GM12878 (cell line): ENCODE measurements at regions not wholly inside any gene's neighbourhood (a gene's known extent, or its start where the extent isn't known, plus 50 kb on each side); places are given as distances from the start of the nearest gene placed in this dataset.

ENCODE experiments used
- ATAC-seq: fragments of 200-7000 bp; cut with Tn5 transposase; 3 replicates; pipeline ENCODE4 v1.9.1; 2020; ENCODE audit warnings: mild to moderate bottlenecking, moderate library complexity
- BruUV-seq: library from RNA; stranded (reverse); fragments of 400-500 nt; replicated peaks from 2 replicates; lab custom pipeline; 2021; lab: Mats Ljungman, UMichigan
- CTCF ChIA-PET: fragments of 300-600 bp; sonication (Branson Sonifier 250); formaldehyde crosslinking; extraction: SDS; loops from one replicate; lab custom pipeline; 2021; ENCODE audit warnings: inconsistent platforms; lab: Yijun Ruan, JAX
- POLR2A ChIA-PET: fragments of 350-600 bp; formaldehyde crosslinking; extraction: SDS; loops from one replicate; lab custom pipeline; 2021; ENCODE audit warnings: inconsistent platforms; lab: Charles Lee
- RAD21 ChIA-PET: fragments of 300-600 bp; sonication (Branson Sonifier 250); formaldehyde crosslinking; loops from one replicate; lab custom pipeline; 2023; ENCODE audit warnings: antibody characterized with exemption; ENCODE audit not compliant: unreplicated experiment; lab: Charles Lee
- SMC1A ChIA-PET: fragments of 300-600 bp; sonication (Branson Sonifier 250); formaldehyde crosslinking; loops from one replicate; lab custom pipeline; 2023; ENCODE audit not compliant: unreplicated experiment, uncharacterized antibody; lab: Charles Lee
- DNase-seq: peaks from one replicate; pipeline ENCODE4 v3.0.0-alpha.2; 2011; ENCODE audit warnings: low read depth, low spot score
- FAIRE-seq: peaks from 3 replicates; lab custom pipeline; 2011; peaks lifted over from hg19 to GRCh38; lab: Jason Lieb, UNC
- H2AFZ ChIP-seq: 2 replicates; pipeline ENCODE4 v1.6.0; 2011; ENCODE audit warnings: low read depth, low read length, control low read depth; ENCODE audit not compliant: control insufficient read depth
- H3K27ac ChIP-seq: 2 replicates; pipeline ENCODE4 v1.5.1; 2011; ENCODE audit warnings: control low read depth; ENCODE audit not compliant: control insufficient read depth, insufficient read depth
- H3K27me3 ChIP-seq, 2 experiments: replicated peaks in 1 of 2; 2 replicates each; pipeline versions ENCODE4 v1.6.0 to v1.6.1; 2011; ENCODE audit warnings: low read length in 1 of 2; ENCODE audit not compliant: control insufficient read depth in 2 of 2, insufficient read depth in 2 of 2
- H3K36me3 ChIP-seq, 2 experiments: 2 replicates each; pipeline ENCODE4 v1.5.1; 2011; ENCODE audit warnings: low read length in 1 of 2; ENCODE audit not compliant: control insufficient read depth in 2 of 2, insufficient read depth in 2 of 2
- H3K4me1 ChIP-seq: 2 replicates; pipeline ENCODE4 v1.6.1; 2011; ENCODE audit warnings: mild to moderate bottlenecking, low read length, moderate library complexity, mixed read lengths; ENCODE audit not compliant: control insufficient read depth, insufficient read depth
- H3K4me2 ChIP-seq: 2 replicates; pipeline ENCODE4 v1.6.0; 2011; ENCODE audit warnings: control low read depth; ENCODE audit not compliant: control insufficient read depth, insufficient read depth
- H3K4me3 ChIP-seq: fragments of 200-600 bp; sonication (generic); 2 replicates; pipeline ENCODE4 v1.5.1; 2016
- H3K79me2 ChIP-seq: 2 replicates; pipeline ENCODE4 v1.6.0; 2011; ENCODE audit warnings: low read length; ENCODE audit not compliant: control insufficient read depth, insufficient read depth
- H3K9ac ChIP-seq: 2 replicates; pipeline ENCODE4 v1.8.0; 2011; ENCODE audit warnings: low read length, control low read depth, mixed read lengths; ENCODE audit not compliant: control insufficient read depth, insufficient read depth
- H3K9me3 ChIP-seq: replicated peaks from 3 replicates; pipeline ENCODE4 v1.5.1; 2011; ENCODE audit warnings: mild to moderate bottlenecking, low read length; ENCODE audit not compliant: control insufficient read depth, insufficient read depth
- H4K20me1 ChIP-seq: 2 replicates; pipeline ENCODE4 v1.6.0; 2011; ENCODE audit not compliant: control insufficient read depth, insufficient read depth
- ATF2 ChIP-seq: IDR thresholded peaks from 2 replicates; pipeline ENCODE4 v1.6.1; 2012; ENCODE audit warnings: low read length, inconsistent platforms
- BCL11A ChIP-seq: IDR thresholded peaks from 2 replicates; pipeline ENCODE4 v1.6.1; 2011; ENCODE audit warnings: low read depth, low read length
- GABPA ChIP-seq: IDR thresholded peaks from 2 replicates; pipeline ENCODE4 v1.6.1; 2014; ENCODE audit warnings: antibody characterized with exemption, low read depth, mild to moderate bottlenecking, inconsistent platforms
- HCFC1 ChIP-seq: fragments of 150-350 bp; IDR thresholded peaks from 2 replicates; pipeline ENCODE4 v1.6.1; 2014; ENCODE audit warnings: low read length
- PAX8 ChIP-seq: fragments of 450-650 bp; IDR thresholded peaks from 2 replicates; pipeline ENCODE4 v1.6.1; 2017; ENCODE audit warnings: mild to moderate bottlenecking, moderate library complexity
- RBBP5 ChIP-seq: fragments of 200-600 bp; sonication (generic); conservative IDR thresholded peaks from 2 replicates; pipeline ENCODE4 v1.6.1; 2016
- SREBF2 ChIP-seq: IDR thresholded peaks from 2 replicates; pipeline ENCODE4 v1.6.1; 2012; ENCODE audit warnings: mild to moderate bottlenecking, low read length
- WGBS: methylation state at CpG from one replicate; pipeline ENCODE4 v1.1.6; 2016; ENCODE audit warnings: low lambda C conversion rate; ENCODE audit not compliant: insufficient replicate concordance, insufficient coverage; ENCODE audit errors: missing lambda C conversion rate; 5-methylcytosine and 5-hydroxymethylcytosine counted together
- in situ Hi-C: fragments of 300-500 bp; cut with MboI; formaldehyde crosslinking; loops from 9 replicates; pipeline ENCODE4 v1.14.3; 2018; ENCODE audit warnings: mixed read lengths
- intact Hi-C: fragments of 100-400 bp; cut with micrococcal nuclease; formaldehyde crosslinking; loops from one replicate; pipeline ENCODE4 v1.14.2; 2022; ENCODE audit not compliant: unreplicated experiment
- TF ChIP-seq, protein P1 (sequence below): IDR thresholded peaks from 2 replicates; pipeline ENCODE4 v1.6.1; 2011; ENCODE audit warnings: low read depth, low read length, improper control_type of control experiment, borderline replicate concordance
- TF ChIP-seq, protein P2 (sequence below): fragments of 450-650 bp; IDR thresholded peaks from 2 replicates; pipeline ENCODE4 v1.6.1; 2014; ENCODE audit warnings: mild to moderate bottlenecking
- TF ChIP-seq, protein P3 (sequence below): fragments of 450-650 bp; IDR thresholded peaks from 2 replicates; pipeline ENCODE4 v1.6.1; 2017; ENCODE audit warnings: borderline replicate concordance

- Histone ChIP-seq H3K9me3 (no peaks in the 10 kb centered on the region; the same call in 2 of the 3 replicates), H3K4me1 (no peaks in the 10 kb centered on the region), H3K79me2 (no peaks in the 10 kb centered on the region), H3K4me3 (no peak overlapping the region), H3K27me3 (no peaks in the 10 kb centered on the region), H3K27ac (no peak overlapping the region), H3K4me2 (no peak overlapping the region), H3K9ac (no peak overlapping the region), H4K20me1 (no peaks in the 10 kb centered on the region), H2AFZ (no peak overlapping the region), H3K36me3 (no peaks in the 10 kb centered on the region)
- POLR2A ChIA-PET, result no interaction called here
- no peak for DNase-seq
- no TSS peak for BruUV-seq
- intact Hi-C loops, result no loop called here
- TF ChIP-seq ATF2 (no peak), HCFC1 (no peak), SREBF2 (no peak), PAX8 (no peak), RBBP5 (no peak), GABPA (no peak), BCL11A (no peak)
- TF ChIP-seq, protein P1, sequence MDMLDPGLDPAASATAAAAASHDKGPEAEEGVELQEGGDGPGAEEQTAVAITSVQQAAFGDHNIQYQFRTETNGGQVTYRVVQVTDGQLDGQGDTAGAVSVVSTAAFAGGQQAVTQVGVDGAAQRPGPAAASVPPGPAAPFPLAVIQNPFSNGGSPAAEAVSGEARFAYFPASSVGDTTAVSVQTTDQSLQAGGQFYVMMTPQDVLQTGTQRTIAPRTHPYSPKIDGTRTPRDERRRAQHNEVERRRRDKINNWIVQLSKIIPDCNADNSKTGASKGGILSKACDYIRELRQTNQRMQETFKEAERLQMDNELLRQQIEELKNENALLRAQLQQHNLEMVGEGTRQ, result no peak
- TF ChIP-seq, protein P2, sequence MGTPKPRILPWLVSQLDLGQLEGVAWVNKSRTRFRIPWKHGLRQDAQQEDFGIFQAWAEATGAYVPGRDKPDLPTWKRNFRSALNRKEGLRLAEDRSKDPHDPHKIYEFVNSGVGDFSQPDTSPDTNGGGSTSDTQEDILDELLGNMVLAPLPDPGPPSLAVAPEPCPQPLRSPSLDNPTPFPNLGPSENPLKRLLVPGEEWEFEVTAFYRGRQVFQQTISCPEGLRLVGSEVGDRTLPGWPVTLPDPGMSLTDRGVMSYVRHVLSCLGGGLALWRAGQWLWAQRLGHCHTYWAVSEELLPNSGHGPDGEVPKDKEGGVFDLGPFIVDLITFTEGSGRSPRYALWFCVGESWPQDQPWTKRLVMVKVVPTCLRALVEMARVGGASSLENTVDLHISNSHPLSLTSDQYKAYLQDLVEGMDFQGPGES, result no peak
- TF ChIP-seq, protein P3, sequence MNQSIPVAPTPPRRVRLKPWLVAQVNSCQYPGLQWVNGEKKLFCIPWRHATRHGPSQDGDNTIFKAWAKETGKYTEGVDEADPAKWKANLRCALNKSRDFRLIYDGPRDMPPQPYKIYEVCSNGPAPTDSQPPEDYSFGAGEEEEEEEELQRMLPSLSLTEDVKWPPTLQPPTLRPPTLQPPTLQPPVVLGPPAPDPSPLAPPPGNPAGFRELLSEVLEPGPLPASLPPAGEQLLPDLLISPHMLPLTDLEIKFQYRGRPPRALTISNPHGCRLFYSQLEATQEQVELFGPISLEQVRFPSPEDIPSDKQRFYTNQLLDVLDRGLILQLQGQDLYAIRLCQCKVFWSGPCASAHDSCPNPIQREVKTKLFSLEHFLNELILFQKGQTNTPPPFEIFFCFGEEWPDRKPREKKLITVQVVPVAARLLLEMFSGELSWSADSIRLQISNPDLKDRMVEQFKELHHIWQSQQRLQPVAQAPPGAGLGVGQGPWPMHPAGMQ, result no peak
- no peak for ATAC-seq
- FAIRE-seq, result no peak
- CTCF ChIA-PET, result no interaction called here
- in situ Hi-C loops, result no loop called here
- 15% methylated on average over 2 of the region's 2 CpGs for WGBS
- RAD21 ChIA-PET, result no interaction called here
- SMC1A ChIA-PET, result no interaction called here
Measured at GRCh38 chr14:97844042-97844441, 1046.9 kb downstream of the VRK1 start.
